Erythroblast (primary cell): ENCODE measurements at regions not wholly inside any gene's neighbourhood (a gene's known extent, or its start where the extent isn't known, plus 50 kb on each side); places are given as distances from the start of the nearest gene placed in this dataset.

Experiments used
- GATA1 ChIP-seq: IDR thresholded peaks from 2 replicates; pipeline ENCODE4 v1.6.1; 2011; ENCODE audit warnings: low read depth, mild to moderate bottlenecking, control low read depth, low read length, moderate library complexity
- POLR2A ChIP-seq: IDR thresholded peaks from 2 replicates; pipeline ENCODE4 v1.6.1; 2011; ENCODE audit warnings: mild to moderate bottlenecking, low read length

- no peak for TF ChIP-seq POLR2A
- TF ChIP-seq GATA1 = no peak
These were observed 403.6 kb downstream of the MN1 start for GRCh38 chr22:27397954-27398342.
